Thyroid gland (tissue), 4 donors: ENCODE measurements at regions not wholly inside any gene's neighbourhood (a gene's known extent, or its start where the extent isn't known, plus 50 kb on each side); places are given as distances from the start of the nearest gene placed in this dataset. TPM values are rescaled to one million over a fixed set of nuclear protein-coding genes. Genes with fewer than 3 reads are reported as not detected.

Experiments
- DNase-seq, 2 donors: peaks; one replicate each; pipeline ENCODE4 v3.0.0-alpha.2; 2019
- H3K27ac ChIP-seq, 3 donors: fragments of 200-600 bp; sonication (generic); 1 replicate in 2 of 3; 2 replicates in 1 of 3; pipeline ENCODE4 v1.5.1; 2016 to 2019; ENCODE audit warnings: mild to moderate bottlenecking in 1 of 3, moderate library complexity in 1 of 3
- H3K27me3 ChIP-seq: fragments of 200-600 bp; sonication (generic); one replicate; pipeline ENCODE4 v1.5.1; 2019
- H3K36me3 ChIP-seq, 2 donors: fragments of 200-600 bp; sonication (generic); one replicate each; pipeline ENCODE4 v1.5.1; 2016 to 2019
- H3K4me1 ChIP-seq, 2 donors: fragments of 200-600 bp; sonication (generic); one replicate each; pipeline ENCODE4 v1.5.1; 2017 to 2019
- H3K4me3 ChIP-seq, 3 donors: fragments of 200-600 bp; sonication (generic); replicated peaks in 1 of 3; 1 replicate in 2 of 3; 2 replicates in 1 of 3; pipeline ENCODE4 v1.5.1; 2016; ENCODE audit warnings: mild to moderate bottlenecking in 1 of 3
- H3K9me3 ChIP-seq: fragments of 200-600 bp; sonication (generic); one replicate; pipeline ENCODE4 v1.5.1; 2017
- POLR2A ChIP-seq, 2 donors: fragments of 450-650 bp; IDR thresholded peaks; one replicate each; pipeline ENCODE4 v1.6.1; 2017; ENCODE audit warnings: antibody characterized with exemption in 2 of 2, mild to moderate bottlenecking in 2 of 2, moderate library complexity in 1 of 2
- WGBS, 2 donors: methylation state at CpG; one replicate each; pipeline ENCODE4 v1.1.5; 2017; 5-methylcytosine and 5-hydroxymethylcytosine counted together
- intact Hi-C: fragments of 100-400 bp; cut with DNase I; formaldehyde crosslinking; loops from one replicate; pipeline ENCODE4 v1.15.1; 2023
- small RNA-seq: library from RNA; depleted of rRNA; stranded (forward); fragments of <200 nt; gene quantifications from one replicate; pipeline ENCODE3, GENCODE V24; 2016
- TF ChIP-seq, protein P1 (sequence below), 6 experiments: fragments of 200-600 bp in 3 of 6; fragments of 450-650 bp in 3 of 6; sonication (generic) in 3 of 6; IDR thresholded peaks; one replicate each; pipeline ENCODE4 v1.5.1; 2016 to 2019; ENCODE audit warnings: antibody characterized with exemption in 6 of 6, mild to moderate bottlenecking in 2 of 6, inconsistent platforms in 1 of 6, moderate library complexity in 1 of 6

DNA sequence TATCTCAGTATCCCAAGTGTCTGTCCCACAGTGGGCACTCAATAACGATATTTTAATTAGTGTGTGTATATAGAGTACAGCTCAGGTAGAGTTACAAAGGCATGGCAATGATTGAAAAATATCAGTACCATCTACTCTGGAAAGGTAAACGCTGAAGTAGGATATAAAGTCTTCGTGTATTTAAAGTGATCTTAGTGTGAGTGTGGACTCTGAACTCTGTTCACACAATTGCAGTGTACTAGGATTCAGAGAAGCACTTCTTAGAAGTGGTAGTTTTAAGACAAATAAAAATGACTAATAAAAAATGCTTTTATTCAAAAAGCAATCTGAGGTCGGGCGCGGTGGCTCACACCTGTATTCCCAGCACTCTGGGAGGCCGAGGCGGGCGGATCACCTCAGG lies 62.9 kb upstream of the RAP2B start:
- Histone ChIP-seq H3K27ac (no peak overlapping the region), H3K4me1 (no peaks in the 10 kb centered on the region), H3K36me3 (no peaks in the 10 kb centered on the region), H3K9me3 (no peaks in the 10 kb centered on the region), H3K4me3 (no peak overlapping the region), H3K27me3 (no peaks in the 10 kb centered on the region)
- TF ChIP-seq, protein P1, sequence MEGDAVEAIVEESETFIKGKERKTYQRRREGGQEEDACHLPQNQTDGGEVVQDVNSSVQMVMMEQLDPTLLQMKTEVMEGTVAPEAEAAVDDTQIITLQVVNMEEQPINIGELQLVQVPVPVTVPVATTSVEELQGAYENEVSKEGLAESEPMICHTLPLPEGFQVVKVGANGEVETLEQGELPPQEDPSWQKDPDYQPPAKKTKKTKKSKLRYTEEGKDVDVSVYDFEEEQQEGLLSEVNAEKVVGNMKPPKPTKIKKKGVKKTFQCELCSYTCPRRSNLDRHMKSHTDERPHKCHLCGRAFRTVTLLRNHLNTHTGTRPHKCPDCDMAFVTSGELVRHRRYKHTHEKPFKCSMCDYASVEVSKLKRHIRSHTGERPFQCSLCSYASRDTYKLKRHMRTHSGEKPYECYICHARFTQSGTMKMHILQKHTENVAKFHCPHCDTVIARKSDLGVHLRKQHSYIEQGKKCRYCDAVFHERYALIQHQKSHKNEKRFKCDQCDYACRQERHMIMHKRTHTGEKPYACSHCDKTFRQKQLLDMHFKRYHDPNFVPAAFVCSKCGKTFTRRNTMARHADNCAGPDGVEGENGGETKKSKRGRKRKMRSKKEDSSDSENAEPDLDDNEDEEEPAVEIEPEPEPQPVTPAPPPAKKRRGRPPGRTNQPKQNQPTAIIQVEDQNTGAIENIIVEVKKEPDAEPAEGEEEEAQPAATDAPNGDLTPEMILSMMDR (IDR thresholded peaks at IDR 0.05), result no peak
- TF ChIP-seq POLR2A (IDR thresholded peaks at IDR 0.05), result no peak
- intact Hi-C loops, result no loop called here
- WGBS, 2 donors, result 90 to 95% methylated on average over 9 of the region's 9 CpGs
- DNase-seq, result no peak

GRCh38 chr3:153103406-153103945 lies 58.5 kb upstream of the RAP2B start:
- TF ChIP-seq POLR2A (IDR thresholded peaks at IDR 0.05), result no peak
- TF ChIP-seq, protein P1 (IDR thresholded peaks at IDR 0.05), result no peak
- intact Hi-C loops, result no loop called here
- no peak for DNase-seq
- no peak overlapping the region for H3K4me3 ChIP-seq
- H3K27me3 ChIP-seq, result no peaks in the 10 kb centered on the region
- H3K4me1 ChIP-seq, result no peaks in the 10 kb centered on the region
- no peaks in the 10 kb centered on the region for H3K36me3 ChIP-seq
- no peaks in the 10 kb centered on the region for H3K9me3 ChIP-seq
- WGBS, 2 donors, result 43 to 58% methylated on average over 2 of the region's 2 CpGs
- no peak overlapping the region for H3K27ac ChIP-seq

GRCh38 chr3:153110041-153110440 lies 52.0 kb upstream of the RAP2B start:
- Histone ChIP-seq H3K4me1 (no peaks in the 10 kb centered on the region), H3K9me3 (no peaks in the 10 kb centered on the region), H3K27me3 (no peaks in the 10 kb centered on the region), H3K4me3 (no peak overlapping the region), H3K27ac (no peak overlapping the region), H3K36me3 (no peaks in the 10 kb centered on the region)
- intact Hi-C loops, result no loop called here
- WGBS, 2 donors, result 88 to 93% methylated on average over 2 of the region's 2 CpGs
- TF ChIP-seq, protein P1 (IDR thresholded peaks at IDR 0.05), result no peak
- no peak for TF ChIP-seq POLR2A (IDR thresholded peaks at IDR 0.05)
- DNase-seq, result no peak

DNA sequence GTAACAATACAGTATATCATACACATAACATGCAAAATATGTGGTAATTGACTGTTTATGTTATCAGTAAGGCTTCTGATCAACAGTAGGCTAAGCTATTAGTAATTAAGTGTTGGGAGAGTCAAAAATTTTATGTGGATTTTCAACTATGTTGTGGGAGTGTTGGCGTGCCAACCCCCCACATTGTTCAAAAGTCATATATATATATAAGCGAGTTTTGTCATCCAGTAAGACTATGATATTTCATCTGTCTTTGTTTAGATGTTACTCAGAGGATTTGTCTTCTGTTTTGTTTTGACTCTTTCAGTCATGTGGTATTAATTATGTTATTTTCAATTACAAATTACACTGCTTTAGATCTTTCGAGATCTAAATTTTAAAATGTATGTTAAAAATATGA lies 51.0 kb upstream of the RAP2B start:
- intact Hi-C loops, result no loop called here
- no peak overlapping the region for H3K4me3 ChIP-seq
- H3K9me3 ChIP-seq, result no peaks in the 10 kb centered on the region
- no peak overlapping the region for H3K27ac ChIP-seq
- DNase-seq, result no peak
- no peaks in the 10 kb centered on the region for H3K4me1 ChIP-seq
- no peak for TF ChIP-seq POLR2A (IDR thresholded peaks at IDR 0.05)
- H3K27me3 ChIP-seq, result no peaks in the 10 kb centered on the region
- 79 to 86% methylated on average over 3 of the region's 3 CpGs for WGBS, 2 donors
- H3K36me3 ChIP-seq, result no peaks in the 10 kb centered on the region

Small RNAs in the stretch of these regions (small RNA-seq; reads per million reads assigned to genes)
- gene HMGN2P13, result not detected
